Retinal pigment epithelial cell (primary cell): ENCODE measurements at regions not wholly inside any gene's neighbourhood (a gene's known extent, or its start where the extent isn't known, plus 50 kb on each side); places are given as distances from the start of the nearest gene placed in this dataset.

Experiments
- DNase-seq: peaks from one replicate; pipeline ENCODE4 v3.0.0-alpha.2; 2010; ENCODE audit warnings: low read depth
- H3K4me3 ChIP-seq: 2 replicates; pipeline ENCODE4 v1.5.1; 2011; ENCODE audit warnings: mild to moderate bottlenecking, low read length, control low read depth, moderate library complexity
- CTCF ChIP-seq: conservative IDR thresholded peaks from 2 replicates; pipeline ENCODE4 v1.5.1; 2011; ENCODE audit warnings: low read depth, low read length, control low read depth, inconsistent platforms

GRCh38 chr2:2845806-2846315 lies 514.8 kb upstream of the MYT1L start:
- H3K4me3 ChIP-seq = no peak overlapping the region
- DNase-seq = no peak
- TF ChIP-seq CTCF = no peak

- TF ChIP-seq CTCF = no peak
- no peak for DNase-seq
- H3K4me3 ChIP-seq = no peak overlapping the region
Measured at GRCh38 chr2:2845267-2845666, 514.2 kb upstream of the MYT1L start.

GRCh38 chr2:2843969-2844548 lies 513.0 kb upstream of the MYT1L start:
- DNase-seq = no peak
- TF ChIP-seq CTCF = no peak
- H3K4me3 ChIP-seq = no peak overlapping the region

- no peak overlapping the region for H3K4me3 ChIP-seq
- TF ChIP-seq CTCF = no peak
- no peak for DNase-seq
Measured at GRCh38 chr2:2842466-2842865, 511.4 kb upstream of the MYT1L start.

- no peak for TF ChIP-seq CTCF
- no peak for DNase-seq
- H3K4me3 ChIP-seq = no peak overlapping the region
Measured at GRCh38 chr2:2840681-2841300, 509.7 kb upstream of the MYT1L start.

- TF ChIP-seq CTCF = no peak
- DNase-seq = no peak
- H3K4me3 ChIP-seq = no peak overlapping the region
Measured at GRCh38 chr2:2839782-2840531, 508.9 kb upstream of the MYT1L start.
